ENCODE measurements at regions not wholly inside any gene's neighbourhood (a gene's known extent, or its start where the extent isn't known, plus 50 kb on each side); places are given as distances from the start of the nearest gene placed in this dataset.

DNA sequence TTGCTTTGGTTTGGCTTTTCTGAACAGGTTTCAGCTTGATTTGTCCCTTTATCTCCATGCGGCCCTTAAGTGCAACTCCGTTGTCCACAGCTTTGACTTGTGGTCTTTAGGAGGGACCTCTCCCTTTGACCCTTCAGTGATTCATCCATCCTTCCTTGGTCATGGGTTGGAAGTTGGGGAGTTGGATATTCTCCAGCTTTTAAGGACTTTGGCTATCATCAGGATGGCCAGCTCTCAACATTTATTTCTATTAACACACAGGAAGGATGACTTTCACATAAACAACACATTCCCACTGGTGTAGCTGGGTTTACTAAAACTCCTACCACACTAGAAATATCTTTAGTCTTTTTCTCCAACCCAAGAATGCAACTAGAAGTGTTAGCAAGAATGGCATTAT, 50.9 kb upstream of the E2F7 start:
- TF ChIP-seq, protein P1, sequence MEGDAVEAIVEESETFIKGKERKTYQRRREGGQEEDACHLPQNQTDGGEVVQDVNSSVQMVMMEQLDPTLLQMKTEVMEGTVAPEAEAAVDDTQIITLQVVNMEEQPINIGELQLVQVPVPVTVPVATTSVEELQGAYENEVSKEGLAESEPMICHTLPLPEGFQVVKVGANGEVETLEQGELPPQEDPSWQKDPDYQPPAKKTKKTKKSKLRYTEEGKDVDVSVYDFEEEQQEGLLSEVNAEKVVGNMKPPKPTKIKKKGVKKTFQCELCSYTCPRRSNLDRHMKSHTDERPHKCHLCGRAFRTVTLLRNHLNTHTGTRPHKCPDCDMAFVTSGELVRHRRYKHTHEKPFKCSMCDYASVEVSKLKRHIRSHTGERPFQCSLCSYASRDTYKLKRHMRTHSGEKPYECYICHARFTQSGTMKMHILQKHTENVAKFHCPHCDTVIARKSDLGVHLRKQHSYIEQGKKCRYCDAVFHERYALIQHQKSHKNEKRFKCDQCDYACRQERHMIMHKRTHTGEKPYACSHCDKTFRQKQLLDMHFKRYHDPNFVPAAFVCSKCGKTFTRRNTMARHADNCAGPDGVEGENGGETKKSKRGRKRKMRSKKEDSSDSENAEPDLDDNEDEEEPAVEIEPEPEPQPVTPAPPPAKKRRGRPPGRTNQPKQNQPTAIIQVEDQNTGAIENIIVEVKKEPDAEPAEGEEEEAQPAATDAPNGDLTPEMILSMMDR (IDR thresholded peaks at IDR 0.05) = no peak
- TF ChIP-seq POLR2A (IDR thresholded peaks at IDR 0.05) = no peak
